Caco-2 (cell line): ENCODE measurements at regions not wholly inside any gene's neighbourhood (a gene's known extent, or its start where the extent isn't known, plus 50 kb on each side); places are given as distances from the start of the nearest gene placed in this dataset.
"Not testable (repeated sequence)": the region's sequence is repeated elsewhere in the genome, so short reads cannot be mapped to it uniquely, and the experiment has no call there.

ENCODE experiments used
- BruUV-seq: library from RNA; stranded (reverse); fragments of 400-500 nt; replicated peaks from 2 replicates; lab custom pipeline; 2021; lab: Mats Ljungman, UMichigan
- CTCF ChIA-PET: fragments of 300-600 bp; sonication (Branson Sonifier 250); formaldehyde crosslinking; loops from one replicate; lab custom pipeline; 2022; ENCODE audit warnings: antibody characterized with exemption; lab: Charles Lee
- POLR2A ChIA-PET: fragments of 300-600 bp; sonication (Branson Sonifier 250); formaldehyde crosslinking; loops from one replicate; lab custom pipeline; 2022; ENCODE audit warnings: antibody characterized with exemption; lab: Charles Lee
- DNase-seq, 2 experiments: peaks; one replicate each; pipeline versions ENCODE4 v3.0.0 to v3.0.0-alpha.2; 2020 to 2022
- H3K27me3 ChIP-seq: replicated peaks from 2 replicates; pipeline ENCODE4 v1.6.0; 2011; ENCODE audit warnings: low read length; ENCODE audit not compliant: control insufficient read depth, insufficient read depth
- H3K36me3 ChIP-seq: 2 replicates; pipeline ENCODE4 v1.5.1; 2011; ENCODE audit warnings: low read length; ENCODE audit not compliant: control insufficient read depth, insufficient read depth
- H3K4me1 ChIP-seq: fragments of 250-450 bp; sonication (Bioruptor Pico); 2 replicates; pipeline ENCODE4 v1.5.1; 2020; ENCODE audit warnings: mild to moderate bottlenecking
- H3K4me3 ChIP-seq: 2 replicates; pipeline ENCODE4 v1.5.1; 2011; ENCODE audit warnings: low read depth, mild to moderate bottlenecking, control low read depth, low read length
- H3K9me3 ChIP-seq: fragments of 250-450 bp; sonication (Bioruptor Pico); 2 replicates; pipeline ENCODE4 v1.5.1; 2020; ENCODE audit warnings: mild to moderate bottlenecking, moderate library complexity
- H3K27ac Mint-ChIP-seq: one replicate; pipeline ENCODE4 v1.8.0; 2022; ENCODE audit warnings: mixed read lengths; ENCODE audit not compliant: unreplicated experiment
- H3K27me3 Mint-ChIP-seq: one replicate; pipeline ENCODE4 v1.8.0; 2022; ENCODE audit warnings: mixed read lengths; ENCODE audit not compliant: insufficient read depth, unreplicated experiment
- H3K36me3 Mint-ChIP-seq: one replicate; pipeline ENCODE4 v1.8.0; 2022; ENCODE audit warnings: mild to moderate bottlenecking, mixed read lengths; ENCODE audit not compliant: insufficient read depth, unreplicated experiment
- H3K4me1 Mint-ChIP-seq: one replicate; pipeline ENCODE4 v1.8.0; 2022; ENCODE audit warnings: low read depth, mixed read lengths; ENCODE audit not compliant: unreplicated experiment
- H3K4me3 Mint-ChIP-seq: one replicate; pipeline ENCODE4 v1.8.0; 2022; ENCODE audit warnings: mild to moderate bottlenecking, moderate library complexity, mixed read lengths; ENCODE audit not compliant: unreplicated experiment
- H3K9me3 Mint-ChIP-seq: one replicate; pipeline ENCODE4 v1.8.0; 2022; ENCODE audit warnings: mixed read lengths; ENCODE audit not compliant: unreplicated experiment
- intact Hi-C: fragments of 100-400 bp; cut with micrococcal nuclease; formaldehyde crosslinking; loops from one replicate; pipeline ENCODE4 v1.10.0; 2022; ENCODE audit not compliant: unreplicated experiment
- TF ChIP-seq, protein P1 (sequence below), 2 experiments: fragments of 200-600 bp in 1 of 2; IDR thresholded peaks; 1 replicate in 1 of 2; 2 replicates in 1 of 2; pipeline versions ENCODE4 v1.5.1 to v1.8.0; 2011 to 2022; ENCODE audit warnings: antibody characterized with exemption in 1 of 2, control low read depth in 1 of 2, inconsistent platforms in 1 of 2, low read depth in 1 of 2, low read length in 1 of 2, mild to moderate bottlenecking in 1 of 2, moderate library complexity in 1 of 2; ENCODE audit not compliant: insufficient read depth in 1 of 2, severe bottlenecking in 1 of 2, unreplicated experiment in 1 of 2

DNA sequence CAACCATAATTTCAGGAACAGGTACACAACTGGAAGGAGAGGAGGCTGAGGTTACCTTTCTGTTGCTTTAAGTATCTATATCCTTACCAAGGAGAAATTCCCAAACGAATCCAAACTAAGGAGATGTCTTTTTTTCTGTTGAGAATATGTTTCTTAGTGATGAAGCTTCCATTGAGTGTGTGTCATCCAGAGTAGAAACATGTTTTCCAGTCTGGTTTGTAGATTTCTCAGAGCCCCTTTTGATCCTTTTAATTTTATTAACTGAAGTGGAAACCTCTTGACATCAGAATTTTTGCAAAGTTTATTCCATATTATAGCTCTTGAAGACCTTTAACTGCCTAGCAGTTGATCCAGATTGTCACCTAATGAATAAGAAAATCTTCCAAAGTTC is 207.1 kb upstream of the FERD3L start:
- DNase-seq = no peak
- TF ChIP-seq, protein P1, sequence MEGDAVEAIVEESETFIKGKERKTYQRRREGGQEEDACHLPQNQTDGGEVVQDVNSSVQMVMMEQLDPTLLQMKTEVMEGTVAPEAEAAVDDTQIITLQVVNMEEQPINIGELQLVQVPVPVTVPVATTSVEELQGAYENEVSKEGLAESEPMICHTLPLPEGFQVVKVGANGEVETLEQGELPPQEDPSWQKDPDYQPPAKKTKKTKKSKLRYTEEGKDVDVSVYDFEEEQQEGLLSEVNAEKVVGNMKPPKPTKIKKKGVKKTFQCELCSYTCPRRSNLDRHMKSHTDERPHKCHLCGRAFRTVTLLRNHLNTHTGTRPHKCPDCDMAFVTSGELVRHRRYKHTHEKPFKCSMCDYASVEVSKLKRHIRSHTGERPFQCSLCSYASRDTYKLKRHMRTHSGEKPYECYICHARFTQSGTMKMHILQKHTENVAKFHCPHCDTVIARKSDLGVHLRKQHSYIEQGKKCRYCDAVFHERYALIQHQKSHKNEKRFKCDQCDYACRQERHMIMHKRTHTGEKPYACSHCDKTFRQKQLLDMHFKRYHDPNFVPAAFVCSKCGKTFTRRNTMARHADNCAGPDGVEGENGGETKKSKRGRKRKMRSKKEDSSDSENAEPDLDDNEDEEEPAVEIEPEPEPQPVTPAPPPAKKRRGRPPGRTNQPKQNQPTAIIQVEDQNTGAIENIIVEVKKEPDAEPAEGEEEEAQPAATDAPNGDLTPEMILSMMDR (IDR thresholded peaks at IDR 0.05; ENCODE audit: insufficient read depth in 1 of 2, low read depth in 1 of 2, low read length in 1 of 2, severe bottlenecking in 1 of 2, unreplicated experiment in 1 of 2) = no peak
- Mint-ChIP-seq H3K27ac (no peak overlapping the region), H3K4me1 (no peaks in the 10 kb centered on the region), H3K27me3 (peaks cover 7% of the 10 kb centered on the region), H3K4me3 (no peak overlapping the region), H3K9me3 (no peaks in the 10 kb centered on the region), H3K36me3 (no peaks in the 10 kb centered on the region)
- ChIA-PET CTCF (no interaction called here), POLR2A (interaction anchor here (0.6 kb wide), 1 partner anchor 405 kb away, joined by 7 read pairs; no protein-coding TSS in a partner anchor)
- no peaks in the 10 kb centered on the region for H3K4me1 ChIP-seq
- H3K4me3 ChIP-seq = no peak overlapping the region
- no peaks in the 10 kb centered on the region for H3K9me3 ChIP-seq
- H3K36me3 ChIP-seq = no peaks in the 10 kb centered on the region
- H3K27me3 ChIP-seq = no peaks in the 10 kb centered on the region
- intact Hi-C loops = no loop called here
- no TSS peak for BruUV-seq

DNA sequence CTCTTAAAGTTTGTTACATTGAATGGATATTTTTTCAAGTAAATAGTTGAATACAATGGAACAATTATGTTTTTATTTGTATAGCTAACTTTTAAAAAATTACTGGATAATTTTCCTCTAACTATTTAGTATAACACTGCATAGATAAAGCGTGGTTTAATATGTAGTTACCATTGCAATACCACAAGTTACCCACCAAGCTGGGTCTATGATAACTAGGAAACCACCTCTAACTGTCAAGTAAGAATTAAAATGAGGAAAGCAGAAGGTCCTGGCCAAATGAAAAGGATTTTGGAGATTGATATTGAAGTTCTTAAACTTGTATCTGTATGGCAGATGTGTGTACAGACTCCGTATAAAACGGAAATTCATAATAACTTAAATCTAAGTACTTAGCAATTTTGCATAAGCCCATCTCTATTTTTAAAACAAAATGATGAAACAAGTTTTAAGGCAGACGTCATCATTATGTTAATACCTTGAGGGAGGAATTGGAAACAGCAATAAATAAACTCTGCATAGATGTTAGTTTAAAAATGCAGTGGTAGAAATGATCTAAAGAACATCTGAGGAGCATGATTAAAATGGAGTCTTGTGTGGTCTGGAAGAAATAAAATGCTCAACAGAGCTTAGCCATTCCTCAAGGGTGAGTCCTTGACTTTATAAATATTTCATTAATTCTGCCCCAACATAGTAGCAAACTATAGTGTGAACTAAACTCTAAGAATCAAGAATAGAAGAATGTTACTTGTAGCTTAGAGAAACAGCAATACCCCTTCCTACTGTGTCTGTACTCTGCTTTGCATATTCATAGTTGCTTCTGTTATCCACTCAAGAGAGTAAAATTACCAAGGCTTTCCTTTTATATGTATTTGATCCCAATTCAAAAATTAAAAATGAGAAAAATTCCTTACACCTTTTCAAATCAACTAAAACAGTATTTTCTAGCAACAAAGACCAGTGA is 206.4 kb upstream of the FERD3L start:
- no peaks in the 10 kb centered on the region for H3K36me3 Mint-ChIP-seq
- H3K27ac Mint-ChIP-seq = no peak overlapping the region
- CTCF ChIA-PET = no interaction called here

DNA sequence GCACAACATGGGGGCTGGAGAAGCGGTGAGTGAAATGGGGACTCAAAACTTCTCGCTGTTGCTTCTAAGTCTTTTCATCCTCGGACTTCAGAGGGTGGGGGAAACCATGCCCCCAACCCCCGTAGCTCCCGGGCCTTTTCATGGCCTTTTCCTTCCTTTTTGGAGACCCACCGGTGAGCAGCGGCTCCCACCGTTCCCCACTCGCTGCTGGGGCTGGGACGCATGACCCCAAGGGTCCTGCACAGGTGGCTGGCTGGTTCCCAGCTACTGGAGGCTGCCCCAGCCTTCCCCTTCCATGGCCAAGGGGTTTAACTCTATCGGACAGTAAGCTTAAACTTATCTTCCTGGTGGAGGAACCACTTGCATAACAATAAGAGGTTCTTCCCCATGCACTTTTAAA is 194.3 kb upstream of the FERD3L start:
- ChIA-PET CTCF (no interaction called here), POLR2A (no interaction called here)
- no peak overlapping the region for H3K4me3 ChIP-seq
- intact Hi-C loops = no loop called here
- DNase-seq = no peak
- TF ChIP-seq, protein P1 (IDR thresholded peaks at IDR 0.05; ENCODE audit: insufficient read depth in 1 of 2, low read depth in 1 of 2, low read length in 1 of 2, severe bottlenecking in 1 of 2, unreplicated experiment in 1 of 2) = no peak
- H3K27ac Mint-ChIP-seq = no peak overlapping the region
- H3K36me3 ChIP-seq = no peaks in the 10 kb centered on the region
- H3K9me3 ChIP-seq = no peaks in the 10 kb centered on the region
- H3K4me3 Mint-ChIP-seq = no peak overlapping the region
- no peaks in the 10 kb centered on the region for H3K4me1 Mint-ChIP-seq
- no peaks in the 10 kb centered on the region for H3K36me3 Mint-ChIP-seq
- no peaks in the 10 kb centered on the region; the same call in 1 of the 2 replicates for H3K27me3 ChIP-seq
- no peaks in the 10 kb centered on the region for H3K4me1 ChIP-seq
- no peaks in the 10 kb centered on the region for H3K9me3 Mint-ChIP-seq
- no peaks in the 10 kb centered on the region for H3K27me3 Mint-ChIP-seq
- BruUV-seq = no TSS peak

More for the DNA sequence above, 206.4 kb upstream of the FERD3L start:
- H3K4me1 ChIP-seq = no peaks in the 10 kb centered on the region
- Mint-ChIP-seq H3K4me3 (no peak overlapping the region), H3K9me3 (no peaks in the 10 kb centered on the region), H3K27me3 (peaks cover 7% of the 10 kb centered on the region), H3K4me1 (no peaks in the 10 kb centered on the region)
- H3K9me3 ChIP-seq = no peaks in the 10 kb centered on the region
- POLR2A ChIA-PET = no interaction called here
- H3K27me3 ChIP-seq = no peaks in the 10 kb centered on the region
- TF ChIP-seq, protein P1 (IDR thresholded peaks at IDR 0.05; ENCODE audit: insufficient read depth in 1 of 2, low read depth in 1 of 2, low read length in 1 of 2, severe bottlenecking in 1 of 2, unreplicated experiment in 1 of 2) = no peak
- BruUV-seq = no TSS peak
- no peak for DNase-seq
- intact Hi-C loops = no loop called here
- no peak overlapping the region for H3K4me3 ChIP-seq
- H3K36me3 ChIP-seq = no peaks in the 10 kb centered on the region

DNA sequence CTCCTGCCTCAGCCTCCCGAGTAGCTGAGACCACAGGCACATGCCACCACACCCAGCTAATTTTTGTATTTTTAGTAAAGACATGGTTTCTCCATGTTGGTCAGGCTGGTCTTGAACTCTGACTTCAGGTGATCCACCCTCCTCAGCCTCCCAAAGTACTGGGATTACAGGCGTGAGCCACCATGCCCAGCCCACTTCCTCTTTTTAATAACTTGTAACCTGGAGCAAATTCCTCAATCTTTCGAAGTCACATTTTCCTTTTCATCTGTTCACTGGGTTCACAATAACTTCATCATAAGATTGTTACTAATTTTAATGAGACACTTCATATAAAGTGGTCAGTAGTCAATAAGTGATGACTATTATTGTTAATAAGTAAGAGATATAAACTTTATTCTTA is 193.3 kb upstream of the FERD3L start:
- H3K36me3 ChIP-seq, H3K27ac Mint-ChIP-seq, H3K27me3 Mint-ChIP-seq, intact Hi-C loops, H3K4me1 ChIP-seq, CTCF ChIA-PET, POLR2A ChIA-PET, H3K27me3 ChIP-seq, H3K4me3 Mint-ChIP-seq, H3K9me3 ChIP-seq, H3K4me3 ChIP-seq, BruUV-seq, DNase-seq, H3K36me3 Mint-ChIP-seq, H3K9me3 Mint-ChIP-seq, H3K4me1 Mint-ChIP-seq: not testable (repeated sequence)
